ENCODE measurements at regions not wholly inside any gene's neighbourhood (a gene's known extent, or its start where the extent isn't known, plus 50 kb on each side); places are given as distances from the start of the nearest gene placed in this dataset.

DNA sequence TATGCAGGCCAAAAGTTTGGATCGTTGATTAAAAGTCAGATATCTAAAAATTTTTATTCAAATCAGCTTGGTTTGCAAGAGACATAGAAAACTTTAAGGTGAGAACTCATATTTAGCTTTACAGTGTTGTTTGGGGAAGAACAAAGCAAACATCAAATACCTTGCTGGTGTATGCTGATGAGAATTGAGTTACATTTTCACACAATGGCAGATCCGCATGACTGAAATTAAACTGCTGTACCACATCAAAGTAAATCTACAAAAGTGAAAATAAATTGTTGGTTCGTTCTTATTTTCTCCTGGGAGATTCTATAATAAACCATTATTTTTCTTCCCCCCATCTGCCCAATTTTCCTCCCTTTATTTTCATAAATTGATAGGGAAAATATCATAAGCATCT lies 198.2 kb upstream of the PCSK5 start:
- TF ChIP-seq, protein P1, sequence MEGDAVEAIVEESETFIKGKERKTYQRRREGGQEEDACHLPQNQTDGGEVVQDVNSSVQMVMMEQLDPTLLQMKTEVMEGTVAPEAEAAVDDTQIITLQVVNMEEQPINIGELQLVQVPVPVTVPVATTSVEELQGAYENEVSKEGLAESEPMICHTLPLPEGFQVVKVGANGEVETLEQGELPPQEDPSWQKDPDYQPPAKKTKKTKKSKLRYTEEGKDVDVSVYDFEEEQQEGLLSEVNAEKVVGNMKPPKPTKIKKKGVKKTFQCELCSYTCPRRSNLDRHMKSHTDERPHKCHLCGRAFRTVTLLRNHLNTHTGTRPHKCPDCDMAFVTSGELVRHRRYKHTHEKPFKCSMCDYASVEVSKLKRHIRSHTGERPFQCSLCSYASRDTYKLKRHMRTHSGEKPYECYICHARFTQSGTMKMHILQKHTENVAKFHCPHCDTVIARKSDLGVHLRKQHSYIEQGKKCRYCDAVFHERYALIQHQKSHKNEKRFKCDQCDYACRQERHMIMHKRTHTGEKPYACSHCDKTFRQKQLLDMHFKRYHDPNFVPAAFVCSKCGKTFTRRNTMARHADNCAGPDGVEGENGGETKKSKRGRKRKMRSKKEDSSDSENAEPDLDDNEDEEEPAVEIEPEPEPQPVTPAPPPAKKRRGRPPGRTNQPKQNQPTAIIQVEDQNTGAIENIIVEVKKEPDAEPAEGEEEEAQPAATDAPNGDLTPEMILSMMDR (IDR thresholded peaks at IDR 0.05) = no peak
- no peak for TF ChIP-seq EZH2 (IDR thresholded peaks at IDR 0.05; ENCODE audit: borderline replicate concordance, insufficient read depth, low read depth, low read length, poor library complexity, severe bottlenecking)

Data from B cell (primary cell).